ENCODE measurements at regions not wholly inside any gene's neighbourhood (a gene's known extent, or its start where the extent isn't known, plus 50 kb on each side); places are given as distances from the start of the nearest gene placed in this dataset.

DNA sequence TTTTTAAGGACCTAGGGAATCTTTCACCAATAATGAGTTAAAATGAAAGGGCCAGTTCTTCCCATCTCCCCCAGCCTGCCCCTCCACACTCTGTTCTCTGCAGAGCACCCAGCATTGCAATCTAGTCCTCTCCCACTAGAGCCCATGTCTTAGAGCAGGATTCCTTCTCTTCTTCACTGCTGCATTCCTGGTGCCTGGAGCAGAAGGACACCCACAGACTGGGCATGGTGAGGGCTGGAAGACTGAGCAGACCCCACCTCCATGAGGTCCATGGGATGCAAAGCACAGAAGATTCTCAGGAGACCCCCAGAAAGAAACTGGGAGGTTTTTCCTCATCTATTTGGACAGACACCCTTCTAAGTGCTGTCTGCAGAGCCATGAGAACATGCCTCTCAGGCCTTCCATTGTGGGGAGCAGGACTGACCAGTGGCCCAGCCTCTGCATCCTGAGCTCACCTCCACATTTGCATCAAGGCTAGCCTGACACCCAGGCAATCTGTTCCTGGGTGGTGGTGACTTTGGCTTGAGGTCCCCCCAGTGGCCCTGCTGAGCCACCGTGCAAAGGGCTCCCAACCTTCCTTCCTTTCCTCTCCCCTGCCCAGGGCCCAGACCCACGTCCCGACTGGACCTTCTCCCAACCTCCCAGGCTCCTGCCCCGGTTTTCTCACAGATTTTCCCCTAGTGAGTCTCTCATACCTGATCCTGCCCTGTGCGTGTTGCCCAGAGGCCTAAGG, 74.2 kb upstream of the ZNF469 start:
- TF ChIP-seq CTCF (tag by site-specific recombination; IDR thresholded peaks at IDR 0.05), result no peak
- TF ChIP-seq SP3 (tag by site-specific recombination; IDR thresholded peaks at IDR 0.05), result no peak
- TF ChIP-seq ZNF548 (tag by site-specific recombination; IDR thresholded peaks at IDR 0.05), result no peak
- TF ChIP-seq, protein P1, sequence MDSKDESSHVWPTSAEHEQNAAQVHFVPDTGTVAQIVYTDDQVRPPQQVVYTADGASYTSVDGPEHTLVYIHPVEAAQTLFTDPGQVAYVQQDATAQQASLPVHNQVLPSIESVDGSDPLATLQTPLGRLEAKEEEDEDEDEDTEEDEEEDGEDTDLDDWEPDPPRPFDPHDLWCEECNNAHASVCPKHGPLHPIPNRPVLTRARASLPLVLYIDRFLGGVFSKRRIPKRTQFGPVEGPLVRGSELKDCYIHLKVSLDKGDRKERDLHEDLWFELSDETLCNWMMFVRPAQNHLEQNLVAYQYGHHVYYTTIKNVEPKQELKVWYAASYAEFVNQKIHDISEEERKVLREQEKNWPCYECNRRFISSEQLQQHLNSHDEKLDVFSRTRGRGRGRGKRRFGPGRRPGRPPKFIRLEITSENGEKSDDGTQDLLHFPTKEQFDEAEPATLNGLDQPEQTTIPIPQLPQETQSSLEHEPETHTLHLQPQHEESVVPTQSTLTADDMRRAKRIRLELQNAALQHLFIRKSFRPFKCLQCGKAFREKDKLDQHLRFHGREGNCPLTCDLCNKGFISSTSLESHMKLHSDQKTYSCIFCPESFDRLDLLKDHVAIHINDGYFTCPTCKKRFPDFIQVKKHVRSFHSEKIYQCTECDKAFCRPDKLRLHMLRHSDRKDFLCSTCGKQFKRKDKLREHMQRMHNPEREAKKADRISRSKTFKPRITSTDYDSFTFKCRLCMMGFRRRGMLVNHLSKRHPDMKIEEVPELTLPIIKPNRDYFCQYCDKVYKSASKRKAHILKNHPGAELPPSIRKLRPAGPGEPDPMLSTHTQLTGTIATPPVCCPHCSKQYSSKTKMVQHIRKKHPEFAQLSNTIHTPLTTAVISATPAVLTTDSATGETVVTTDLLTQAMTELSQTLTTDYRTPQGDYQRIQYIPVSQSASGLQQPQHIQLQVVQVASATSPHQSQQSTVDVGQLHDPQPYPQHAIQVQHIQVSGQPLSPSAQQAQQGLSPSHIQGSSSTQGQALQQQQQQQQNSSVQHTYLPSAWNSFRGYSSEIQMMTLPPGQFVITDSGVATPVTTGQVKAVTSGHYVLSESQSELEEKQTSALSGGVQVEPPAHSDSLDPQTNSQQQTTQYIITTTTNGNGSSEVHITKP (tag by site-specific recombination; IDR thresholded peaks at IDR 0.05), result no peak
- no peak for TF ChIP-seq ZEB2 (tag by site-specific recombination; IDR thresholded peaks at IDR 0.05)
- TF ChIP-seq YY1 (tag by site-specific recombination; IDR thresholded peaks at IDR 0.05), result no peak
- TF ChIP-seq, protein P2, sequence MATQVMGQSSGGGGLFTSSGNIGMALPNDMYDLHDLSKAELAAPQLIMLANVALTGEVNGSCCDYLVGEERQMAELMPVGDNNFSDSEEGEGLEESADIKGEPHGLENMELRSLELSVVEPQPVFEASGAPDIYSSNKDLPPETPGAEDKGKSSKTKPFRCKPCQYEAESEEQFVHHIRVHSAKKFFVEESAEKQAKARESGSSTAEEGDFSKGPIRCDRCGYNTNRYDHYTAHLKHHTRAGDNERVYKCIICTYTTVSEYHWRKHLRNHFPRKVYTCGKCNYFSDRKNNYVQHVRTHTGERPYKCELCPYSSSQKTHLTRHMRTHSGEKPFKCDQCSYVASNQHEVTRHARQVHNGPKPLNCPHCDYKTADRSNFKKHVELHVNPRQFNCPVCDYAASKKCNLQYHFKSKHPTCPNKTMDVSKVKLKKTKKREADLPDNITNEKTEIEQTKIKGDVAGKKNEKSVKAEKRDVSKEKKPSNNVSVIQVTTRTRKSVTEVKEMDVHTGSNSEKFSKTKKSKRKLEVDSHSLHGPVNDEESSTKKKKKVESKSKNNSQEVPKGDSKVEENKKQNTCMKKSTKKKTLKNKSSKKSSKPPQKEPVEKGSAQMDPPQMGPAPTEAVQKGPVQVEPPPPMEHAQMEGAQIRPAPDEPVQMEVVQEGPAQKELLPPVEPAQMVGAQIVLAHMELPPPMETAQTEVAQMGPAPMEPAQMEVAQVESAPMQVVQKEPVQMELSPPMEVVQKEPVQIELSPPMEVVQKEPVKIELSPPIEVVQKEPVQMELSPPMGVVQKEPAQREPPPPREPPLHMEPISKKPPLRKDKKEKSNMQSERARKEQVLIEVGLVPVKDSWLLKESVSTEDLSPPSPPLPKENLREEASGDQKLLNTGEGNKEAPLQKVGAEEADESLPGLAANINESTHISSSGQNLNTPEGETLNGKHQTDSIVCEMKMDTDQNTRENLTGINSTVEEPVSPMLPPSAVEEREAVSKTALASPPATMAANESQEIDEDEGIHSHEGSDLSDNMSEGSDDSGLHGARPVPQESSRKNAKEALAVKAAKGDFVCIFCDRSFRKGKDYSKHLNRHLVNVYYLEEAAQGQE (tag by site-specific recombination; IDR thresholded peaks at IDR 0.05), result no peak
- no peak for TF ChIP-seq ZNF202 (tag by site-specific recombination; IDR thresholded peaks at IDR 0.05; ENCODE audit: borderline replicate concordance)
- no peak for TF ChIP-seq ZNF768 (tag by site-specific recombination; IDR thresholded peaks at IDR 0.05)
- no peak for TF ChIP-seq ZNF660 (tag by site-specific recombination; IDR thresholded peaks at IDR 0.05)
- no peak for TF ChIP-seq ZSCAN23 (tag by site-specific recombination; IDR thresholded peaks at IDR 0.05)
- TF ChIP-seq, protein P3, sequence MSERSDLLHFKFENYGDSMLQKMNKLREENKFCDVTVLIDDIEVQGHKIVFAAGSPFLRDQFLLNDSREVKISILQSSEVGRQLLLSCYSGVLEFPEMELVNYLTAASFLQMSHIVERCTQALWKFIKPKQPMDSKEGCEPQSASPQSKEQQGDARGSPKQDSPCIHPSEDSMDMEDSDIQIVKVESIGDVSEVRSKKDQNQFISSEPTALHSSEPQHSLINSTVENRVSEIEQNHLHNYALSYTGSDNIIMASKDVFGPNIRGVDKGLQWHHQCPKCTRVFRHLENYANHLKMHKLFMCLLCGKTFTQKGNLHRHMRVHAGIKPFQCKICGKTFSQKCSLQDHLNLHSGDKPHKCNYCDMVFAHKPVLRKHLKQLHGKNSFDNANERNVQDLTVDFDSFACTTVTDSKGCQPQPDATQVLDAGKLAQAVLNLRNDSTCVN (tag by site-specific recombination; optimal IDR thresholded peaks at IDR 0.05), result no peak
